ENCODE measurements at regions not wholly inside any gene's neighbourhood (a gene's known extent, or its start where the extent isn't known, plus 50 kb on each side); places are given as distances from the start of the nearest gene placed in this dataset.
A peak's percentile ranks its signal among the peaks of the same experiment; 100 is the strongest.

GRCh38 chr12:19965196-19966038, 402.9 kb upstream of the PDE3A start:
- no peaks in the 10 kb centered on the region for H3K9me3 ChIP-seq (ENCODE audit: control insufficient read depth, low read length)
- H3K4me2 ChIP-seq (ENCODE audit: low read length) = no peak overlapping the region
- H3K79me2 ChIP-seq = no peaks in the 10 kb centered on the region
- H3K27me3 ChIP-seq (ENCODE audit: control insufficient read depth, insufficient read depth, low read length) = no peaks in the 10 kb centered on the region
- no peak overlapping the region for H3K4me3 ChIP-seq (ENCODE audit: low read depth, low read length)
- H3K4me1 ChIP-seq = no peaks in the 10 kb centered on the region
- H3K36me3 ChIP-seq (ENCODE audit: control insufficient read depth, insufficient read depth, low read length) = no peaks in the 10 kb centered on the region
- no peak overlapping the region for H3K27ac ChIP-seq
- H2AFZ ChIP-seq = no peak overlapping the region
- H3K9ac ChIP-seq = no peak overlapping the region
- no peak for TF ChIP-seq CTCF (IDR thresholded peaks at IDR 0.05)

- no peaks in the 10 kb centered on the region for H3K36me3 ChIP-seq (ENCODE audit: control insufficient read depth, insufficient read depth, low read length)
- no peak overlapping the region for H3K4me3 ChIP-seq (ENCODE audit: low read depth, low read length)
- H3K9ac ChIP-seq = no peak overlapping the region
- H3K4me2 ChIP-seq (ENCODE audit: low read length) = no peak overlapping the region
- H3K9me3 ChIP-seq (ENCODE audit: control insufficient read depth, low read length) = no peaks in the 10 kb centered on the region
- H2AFZ ChIP-seq = no peak overlapping the region
- H3K79me2 ChIP-seq = no peaks in the 10 kb centered on the region
- H3K27me3 ChIP-seq (ENCODE audit: control insufficient read depth, insufficient read depth, low read length) = no peaks in the 10 kb centered on the region
- no peaks in the 10 kb centered on the region for H3K4me1 ChIP-seq
- H3K27ac ChIP-seq = no peak overlapping the region
- no peak for TF ChIP-seq CTCF (IDR thresholded peaks at IDR 0.05)
Measured at GRCh38 chr12:19967001-19967400, 401.3 kb upstream of the PDE3A start.

GRCh38 chr12:19967431-19967830, 400.9 kb upstream of the PDE3A start:
- no peak overlapping the region for H3K9ac ChIP-seq
- no peaks in the 10 kb centered on the region for H3K4me1 ChIP-seq
- no peaks in the 10 kb centered on the region for H3K27me3 ChIP-seq (ENCODE audit: control insufficient read depth, insufficient read depth, low read length)
- no peak overlapping the region for H3K27ac ChIP-seq
- no peak overlapping the region for H2AFZ ChIP-seq
- H3K4me3 ChIP-seq (ENCODE audit: low read depth, low read length) = no peak overlapping the region
- no peaks in the 10 kb centered on the region for H3K36me3 ChIP-seq (ENCODE audit: control insufficient read depth, insufficient read depth, low read length)
- TF ChIP-seq CTCF (IDR thresholded peaks at IDR 0.05) = no peak
- no peaks in the 10 kb centered on the region for H3K9me3 ChIP-seq (ENCODE audit: control insufficient read depth, low read length)
- H3K79me2 ChIP-seq = no peaks in the 10 kb centered on the region
- peak overlapping the region; percentile 30 for H3K4me2 ChIP-seq (ENCODE audit: low read length)

- no peak overlapping the region for H3K4me3 ChIP-seq (ENCODE audit: low read depth, low read length)
- no peaks in the 10 kb centered on the region for H3K27me3 ChIP-seq (ENCODE audit: control insufficient read depth, insufficient read depth, low read length)
- H2AFZ ChIP-seq = no peak overlapping the region
- H3K4me1 ChIP-seq = no peaks in the 10 kb centered on the region
- no peaks in the 10 kb centered on the region for H3K36me3 ChIP-seq (ENCODE audit: control insufficient read depth, insufficient read depth, low read length)
- H3K9ac ChIP-seq = no peak overlapping the region
- TF ChIP-seq CTCF (IDR thresholded peaks at IDR 0.05) = no peak
- H3K9me3 ChIP-seq (ENCODE audit: control insufficient read depth, low read length) = no peaks in the 10 kb centered on the region
- H3K79me2 ChIP-seq = no peaks in the 10 kb centered on the region
- no peak overlapping the region for H3K27ac ChIP-seq
- peak overlapping the region; percentile 49 for H3K4me2 ChIP-seq (ENCODE audit: low read length)
Measured at GRCh38 chr12:19970116-19970515, 398.2 kb upstream of the PDE3A start.

- Histone ChIP-seq H3K36me3 (ENCODE audit: control insufficient read depth, insufficient read depth, low read length) (no peaks in the 10 kb centered on the region), H2AFZ (no peak overlapping the region), H3K9ac (no peak overlapping the region), H3K27me3 (ENCODE audit: control insufficient read depth, insufficient read depth, low read length) (no peaks in the 10 kb centered on the region), H3K27ac (no peak overlapping the region), H3K9me3 (ENCODE audit: control insufficient read depth, low read length) (no peaks in the 10 kb centered on the region), H3K79me2 (no peaks in the 10 kb centered on the region), H3K4me2 (ENCODE audit: low read length) (no peak overlapping the region), H3K4me3 (ENCODE audit: low read depth, low read length) (no peak overlapping the region), H3K4me1 (no peaks in the 10 kb centered on the region)
- no peak for TF ChIP-seq CTCF (IDR thresholded peaks at IDR 0.05)
Measured at GRCh38 chr12:19970821-19971220, 397.5 kb upstream of the PDE3A start.

Data from parathyroid adenoma (tissue), 2 donors.